Caki2 (cell line): ENCODE measurements at regions not wholly inside any gene's neighbourhood (a gene's known extent, or its start where the extent isn't known, plus 50 kb on each side); places are given as distances from the start of the nearest gene placed in this dataset.

Source experiments
- DNase-seq: peaks from one replicate; pipeline ENCODE4 v3.0.0-alpha.2; 2015; ENCODE audit warnings: low read depth
- in situ Hi-C: cut with HindIII; loops from 2 replicates; pipeline ENCODE4 v1.10.0; 2016; ENCODE audit warnings: low sequenced_read_pairs, low pct_unique_long_range_greater_than_20kb, mixed read lengths

GRCh38 chr15:85880501-85881190, 85.9 kb upstream of the KLHL25 start:
- in situ Hi-C loops, result no loop called here
- no peak for DNase-seq

GRCh38 chr15:85886309-85886811, 91.6 kb upstream of the KLHL25 start:
- in situ Hi-C loops, result no loop called here
- no peak for DNase-seq

GRCh38 chr15:85889956-85890619, 95.4 kb upstream of the KLHL25 start:
- in situ Hi-C loops, result no loop called here
- no peak for DNase-seq

DNA sequence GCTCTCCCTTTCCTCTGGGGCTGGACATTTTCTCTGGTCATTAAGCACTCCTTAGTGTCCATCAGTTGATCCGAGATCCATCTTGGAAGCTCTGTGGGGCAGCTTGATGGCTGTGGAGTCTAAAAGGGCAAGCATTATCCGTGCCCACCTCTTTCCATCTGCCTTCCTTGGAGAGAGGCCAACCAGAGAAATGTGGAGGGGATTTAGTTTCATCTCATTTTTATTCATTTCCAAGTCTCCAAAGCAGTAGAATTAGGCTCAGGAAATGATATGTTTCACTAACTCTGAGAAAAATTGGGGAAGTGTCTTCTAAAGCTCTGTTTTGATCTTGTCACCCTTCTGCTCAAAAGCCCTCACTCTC, 95.9 kb upstream of the KLHL25 start:
- DNase-seq, result no peak
- in situ Hi-C loops, result no loop called here

DNA sequence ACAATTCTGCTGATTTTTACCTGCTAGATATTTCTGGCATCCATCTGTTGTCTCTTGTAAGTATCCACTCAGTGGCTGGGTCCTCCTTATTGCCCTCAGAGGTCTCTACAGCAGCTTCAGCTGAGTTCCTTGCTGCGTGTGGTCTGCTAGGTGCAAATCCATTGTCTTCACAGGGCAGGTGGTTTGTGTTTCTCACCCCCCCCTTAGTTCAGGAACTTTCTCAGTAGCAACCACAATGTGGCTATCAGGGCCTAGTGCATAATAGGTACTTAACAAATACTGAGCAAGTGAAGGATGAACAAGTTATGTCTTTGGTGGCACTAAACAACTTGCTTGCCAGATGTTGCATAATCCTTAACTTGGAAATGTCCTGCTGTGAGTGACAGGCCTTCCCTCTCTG, 96.7 kb upstream of the KLHL25 start:
- no peak for DNase-seq
- in situ Hi-C loops, result no loop called here

DNA sequence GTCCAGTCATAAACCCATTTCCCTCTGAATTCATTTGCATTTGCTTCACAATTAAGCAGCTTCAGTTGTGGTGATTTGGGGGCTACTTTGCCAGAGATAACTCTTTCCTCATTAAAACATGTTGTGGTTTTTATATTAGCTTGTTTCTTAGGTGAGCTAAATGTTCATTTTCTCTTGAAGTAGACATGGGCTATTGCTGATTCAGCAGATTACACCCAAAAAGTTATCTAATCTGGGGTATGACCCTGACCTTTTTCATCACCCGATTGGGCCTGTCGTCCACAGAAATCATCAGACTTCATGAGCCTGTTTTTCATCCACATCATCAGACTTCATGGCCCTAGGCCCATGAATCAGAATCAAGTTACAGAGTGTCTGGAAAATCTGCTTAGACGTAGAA, 97.5 kb upstream of the KLHL25 start:
- in situ Hi-C loops, result no loop called here
- no peak for DNase-seq

DNA sequence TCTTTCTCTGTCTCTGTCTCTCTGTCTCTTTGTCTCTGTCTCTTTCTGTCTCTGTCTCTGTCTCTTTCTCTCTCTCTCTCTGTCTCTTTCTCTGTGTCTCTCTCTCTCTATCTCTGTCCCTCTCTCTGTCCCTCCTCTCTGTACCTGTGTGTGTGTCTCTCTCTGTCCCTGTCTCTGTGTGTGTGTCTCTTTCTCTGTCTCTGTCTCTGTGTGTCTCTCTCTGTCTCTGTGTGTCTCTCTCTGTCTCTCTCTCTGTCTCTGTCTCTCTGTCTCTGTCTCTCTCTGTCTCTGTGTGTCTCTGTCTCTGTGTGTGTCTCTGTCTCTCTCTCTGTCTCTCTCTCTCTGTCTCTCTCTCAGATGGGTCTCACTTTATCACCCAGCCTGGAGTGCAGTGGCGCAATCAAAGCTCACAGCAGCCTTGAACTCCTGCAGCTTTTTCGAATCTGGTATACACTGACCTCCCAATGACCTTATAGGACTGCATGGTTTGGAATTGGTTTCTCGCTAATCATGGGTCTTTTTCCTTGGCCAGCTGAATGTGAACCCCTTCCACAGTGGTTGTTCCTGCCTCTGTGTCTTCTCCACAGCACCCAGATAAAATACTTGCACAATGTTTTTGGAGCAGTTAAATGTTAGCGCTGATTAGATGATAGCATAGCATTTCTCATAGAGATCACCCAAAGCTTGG, 102.6 kb upstream of the KLHL25 start:
- no peak for DNase-seq
- in situ Hi-C loops, result no loop called here

- no peak for DNase-seq
- in situ Hi-C loops, result no loop called here
These were observed 103.4 kb upstream of the KLHL25 start for GRCh38 chr15:85897895-85898717.

- no peak for DNase-seq
- in situ Hi-C loops, result no loop called here
These were observed 105.2 kb upstream of the KLHL25 start for GRCh38 chr15:85899927-85900326.

- in situ Hi-C loops, result no loop called here
- DNase-seq, result no peak
These were observed 111.2 kb upstream of the KLHL25 start for GRCh38 chr15:85905751-85906450.

- in situ Hi-C loops, result no loop called here
- DNase-seq, result no peak
These were observed 111.9 kb upstream of the KLHL25 start for GRCh38 chr15:85906640-85907039.

GRCh38 chr15:85910834-85911233, 116.1 kb upstream of the KLHL25 start:
- in situ Hi-C loops, result no loop called here
- DNase-seq, result no peak

DNA sequence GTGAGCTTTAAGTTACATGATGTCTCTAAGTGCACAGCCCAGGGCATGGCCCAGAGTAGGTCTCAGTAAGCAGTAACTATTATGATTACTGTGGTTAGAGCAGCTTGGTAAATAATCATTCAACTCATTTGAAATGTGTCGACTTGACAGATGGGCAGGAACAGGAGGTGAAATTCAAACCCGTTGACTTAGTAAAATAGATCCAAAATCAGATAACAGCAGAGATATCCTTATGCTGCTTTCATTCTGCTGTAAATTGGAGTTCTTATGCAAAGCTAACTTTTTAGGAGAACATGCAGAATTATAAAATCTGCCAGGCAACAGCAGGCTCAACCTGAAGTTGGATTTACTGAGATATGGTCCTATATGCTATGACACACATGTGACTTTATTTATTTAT, 118.7 kb upstream of the KLHL25 start:
- in situ Hi-C loops, result no loop called here
- no peak for DNase-seq

- in situ Hi-C loops, result no loop called here
- no peak for DNase-seq
These were observed 126.2 kb upstream of the KLHL25 start for GRCh38 chr15:85920956-85921355.

- no peak for DNase-seq
- in situ Hi-C loops, result no loop called here
These were observed 129.4 kb upstream of the KLHL25 start for GRCh38 chr15:85924088-85924487.

- no peak for DNase-seq
- in situ Hi-C loops, result no loop called here
These were observed 131.0 kb upstream of the KLHL25 start for GRCh38 chr15:85925649-85926237.

GRCh38 chr15:85926834-85927233, 132.1 kb upstream of the KLHL25 start:
- in situ Hi-C loops, result no loop called here
- DNase-seq, result no peak
